ENCODE measurements at regions not wholly inside any gene's neighbourhood (a gene's known extent, or its start where the extent isn't known, plus 50 kb on each side); places are given as distances from the start of the nearest gene placed in this dataset.
"Not testable (repeated sequence)": the region's sequence is repeated elsewhere in the genome, so short reads cannot be mapped to it uniquely, and the experiment has no call there.

DNA sequence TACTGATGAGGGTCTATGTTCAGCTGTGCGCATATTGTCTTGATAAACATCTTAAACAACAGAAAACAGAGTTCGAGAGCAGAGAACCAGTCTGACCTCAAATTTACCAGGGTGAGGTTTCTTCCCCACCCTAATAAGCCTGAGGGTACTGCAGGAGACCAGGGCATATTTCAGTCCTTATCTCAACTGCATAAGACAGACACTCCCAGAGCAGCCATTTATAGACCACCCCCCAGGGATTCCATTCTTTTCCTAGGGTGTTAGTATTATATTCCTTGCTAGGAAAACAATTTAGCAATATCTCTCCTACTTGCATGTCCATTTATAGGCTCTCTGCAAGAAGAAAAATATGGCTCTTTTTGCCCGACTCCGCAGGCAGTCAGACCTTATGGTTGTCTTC is 89.5 kb upstream of the POMZP3 start:
- H3K9me3 ChIP-seq = peaks cover 0 to 13% (median 3%) of the 10 kb centered on the region in 4 donors
- not testable (repeated sequence) for H3K36me3 ChIP-seq; H3K4me3 ChIP-seq; DNase-seq; H3K27me3 ChIP-seq; H3K27ac ChIP-seq; H3K4me1 ChIP-seq; ATAC-seq (ENCODE audit: low FRiP score in 2 of 2)
- whole genome bisulfite sequencing, 2 donors = 95% methylated on average over 4 of the region's 4 CpGs

DNA sequence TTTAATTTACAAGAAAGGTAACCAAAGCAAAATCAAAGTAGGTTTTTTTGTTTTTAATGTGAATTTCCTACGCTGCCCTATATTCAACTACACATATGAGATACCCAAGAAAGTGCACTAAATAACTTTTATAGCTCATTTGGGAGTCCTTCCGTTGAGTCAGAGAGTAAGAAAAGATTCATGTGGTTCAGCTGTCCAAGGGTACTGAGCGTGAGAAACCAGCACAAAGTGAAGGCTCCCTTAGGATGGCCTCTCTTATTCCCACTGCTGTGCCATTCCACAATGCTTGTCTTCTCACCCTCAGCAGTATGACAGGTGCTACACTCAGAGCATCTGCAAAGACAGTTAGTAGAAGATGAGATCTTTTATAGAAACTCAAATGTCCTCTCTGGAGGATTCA is 85.8 kb upstream of the POMZP3 start:
- H3K4me3 ChIP-seq; H3K27me3 ChIP-seq; H3K4me1 ChIP-seq; ATAC-seq (ENCODE audit: low FRiP score in 2 of 2); H3K27ac ChIP-seq; H3K36me3 ChIP-seq; DNase-seq: not testable (repeated sequence)
- 94 to 97% methylated on average over 3 of the region's 3 CpGs for WGBS, 2 donors
- peaks cover 0 to 13% (median 3%) of the 10 kb centered on the region in 4 donors for H3K9me3 ChIP-seq

DNA sequence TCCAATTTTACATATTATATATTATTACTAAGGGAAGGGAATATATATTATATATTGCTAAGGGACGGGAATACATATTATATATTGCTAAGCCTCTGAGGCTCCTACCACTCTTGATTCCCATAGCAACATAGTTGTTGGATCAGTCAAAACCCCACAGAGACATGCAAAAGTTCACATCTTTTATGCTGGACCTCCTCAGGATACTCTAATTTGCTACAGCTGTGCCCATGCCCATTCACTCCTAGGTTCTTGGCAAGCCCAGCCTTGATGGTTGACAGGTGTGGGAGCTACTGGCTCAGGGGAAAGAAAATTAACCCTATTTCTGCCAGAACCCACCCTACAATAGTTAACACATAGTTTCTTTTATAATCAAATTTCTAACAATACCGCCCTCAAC is 84.6 kb upstream of the POMZP3 start:
- WGBS, 2 donors = 87 to 90% methylated on average over 2 of the region's 2 CpGs
- not testable (repeated sequence) for H3K36me3 ChIP-seq; DNase-seq; H3K9me3 ChIP-seq; ATAC-seq (ENCODE audit: low FRiP score in 2 of 2); H3K4me1 ChIP-seq; H3K27ac ChIP-seq; H3K4me3 ChIP-seq; H3K27me3 ChIP-seq

DNA sequence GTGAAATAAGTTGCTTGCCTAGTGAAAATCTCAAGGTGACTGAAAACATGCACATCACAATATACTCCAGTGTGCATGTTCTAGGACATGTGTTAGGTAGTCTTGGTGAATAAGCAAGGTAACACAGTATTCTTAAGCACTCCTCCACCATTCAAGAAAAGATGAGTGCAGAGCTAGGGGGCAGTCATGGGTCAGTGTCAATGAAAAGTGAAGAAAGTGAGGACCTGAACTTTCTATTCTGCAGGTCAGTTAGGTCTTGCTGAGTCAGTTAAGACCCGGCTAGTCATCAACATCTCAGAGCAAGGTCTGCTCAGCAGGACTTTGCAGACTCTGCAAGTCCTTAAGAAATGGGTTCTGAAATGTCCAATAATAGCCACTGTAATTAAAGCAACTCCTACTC is 82.6 kb upstream of the POMZP3 start:
- not testable (repeated sequence) for ATAC-seq (ENCODE audit: low FRiP score in 2 of 2); H3K27ac ChIP-seq
- 56 to 82% methylated on average over 1 of the region's 1 CpG for WGBS, 2 donors

DNA sequence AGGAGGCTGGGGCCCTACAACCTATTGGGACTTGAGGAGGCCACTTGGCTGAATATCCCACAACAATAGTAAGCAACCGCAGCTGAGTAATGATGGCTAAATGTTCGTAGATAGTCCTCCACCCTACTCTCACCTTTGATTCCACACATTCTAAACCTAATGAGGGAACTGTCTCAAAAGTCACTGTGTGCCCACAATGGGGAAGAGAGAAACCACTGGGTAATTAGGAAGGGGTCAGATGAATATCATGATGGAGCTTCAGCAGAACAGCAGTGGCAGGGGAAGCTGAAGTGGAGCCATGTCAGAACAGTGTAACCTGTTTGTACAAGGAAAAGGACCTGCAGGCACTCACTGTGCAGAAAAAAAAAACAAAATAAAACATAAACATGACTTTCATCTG is 81.4 kb upstream of the POMZP3 start:
- H3K36me3 ChIP-seq; H3K4me1 ChIP-seq; DNase-seq; ATAC-seq (ENCODE audit: low FRiP score in 2 of 2); H3K9me3 ChIP-seq; H3K27ac ChIP-seq; H3K4me3 ChIP-seq; H3K27me3 ChIP-seq: not testable (repeated sequence)
- 88 to 100% methylated on average over 2 of the region's 2 CpGs for WGBS, 2 donors

More for the DNA sequence above, 82.6 kb upstream of the POMZP3 start:
- DNase-seq, H3K4me1 ChIP-seq, H3K9me3 ChIP-seq, H3K27me3 ChIP-seq, H3K4me3 ChIP-seq, H3K36me3 ChIP-seq: not testable (repeated sequence)

DNA sequence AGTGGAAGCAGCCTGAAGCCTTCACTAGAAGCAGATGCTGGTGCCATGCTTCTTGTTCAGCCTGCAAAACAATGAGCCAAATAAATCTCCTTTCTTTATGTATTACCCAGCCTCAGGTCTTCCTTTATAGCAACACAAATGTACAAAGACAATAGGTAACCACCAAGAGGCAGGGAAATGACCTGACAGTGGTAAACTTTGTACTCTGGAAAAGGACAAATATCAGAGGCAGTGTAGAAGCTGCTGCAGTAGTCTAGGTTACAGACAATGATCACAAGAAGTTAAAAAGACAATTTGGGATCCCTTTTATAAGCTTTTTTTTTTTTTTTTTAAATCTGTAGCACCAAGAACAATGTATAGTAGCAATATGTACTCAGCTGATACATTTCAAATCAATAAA is 76.7 kb upstream of the POMZP3 start:
- not testable (repeated sequence) for H3K27me3 ChIP-seq; H3K9me3 ChIP-seq; H3K27ac ChIP-seq; H3K4me1 ChIP-seq; DNase-seq; ATAC-seq (ENCODE audit: low FRiP score in 2 of 2); H3K4me3 ChIP-seq; H3K36me3 ChIP-seq

DNA sequence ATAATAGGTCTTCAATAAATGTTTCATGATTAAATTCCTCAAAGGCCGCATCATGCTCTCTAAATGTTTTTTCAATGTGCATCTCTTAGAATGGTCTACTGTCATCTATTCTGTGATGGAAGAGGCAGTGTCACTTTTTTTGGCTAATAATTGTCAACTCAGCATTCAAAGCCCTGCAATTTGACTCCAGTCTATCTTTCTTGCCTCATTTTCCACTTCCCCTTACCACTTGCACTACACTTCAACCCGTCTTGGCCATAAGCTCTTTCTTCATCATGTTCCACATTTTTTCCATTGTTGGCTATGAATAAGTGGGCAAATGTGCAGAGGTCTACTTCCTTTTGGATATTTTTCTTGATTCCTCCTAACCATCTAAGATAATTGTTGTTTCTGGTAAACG is 59.2 kb upstream of the POMZP3 start:
- not testable (repeated sequence) for H3K9me3 ChIP-seq, H3K36me3 ChIP-seq, DNase-seq, H3K27ac ChIP-seq, H3K27me3 ChIP-seq, H3K4me1 ChIP-seq, H3K4me3 ChIP-seq
- peak in 1 of 2 donors; percentile 38 for ATAC-seq (ENCODE audit: low FRiP score in 2 of 2)
- 66 to 92% methylated on average over 2 to 3 of the region's 3 CpGs for WGBS, 2 donors

DNA sequence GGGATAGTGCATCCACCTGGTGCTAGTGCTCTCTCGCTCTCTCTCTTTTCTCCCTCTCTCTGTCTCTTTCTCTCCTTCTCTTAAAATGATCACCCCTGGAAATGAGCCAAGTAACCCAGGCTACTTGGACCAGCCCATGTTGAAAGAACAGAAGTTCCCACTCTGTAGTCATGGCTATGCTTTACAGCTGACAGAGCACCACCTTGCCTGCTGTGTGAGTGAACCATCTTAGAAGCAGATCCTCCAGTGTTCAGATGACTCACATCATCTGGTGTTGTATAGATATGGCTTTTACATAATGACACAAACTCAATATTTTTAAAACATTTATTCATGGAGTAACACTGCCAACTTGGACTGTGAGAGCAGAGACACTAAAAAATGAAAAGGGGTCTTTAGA is 57.7 kb upstream of the POMZP3 start:
- H3K36me3 ChIP-seq; H3K4me1 ChIP-seq; H3K27me3 ChIP-seq; DNase-seq; H3K9me3 ChIP-seq; H3K27ac ChIP-seq; H3K4me3 ChIP-seq; ATAC-seq (ENCODE audit: low FRiP score in 2 of 2): not testable (repeated sequence)
- WGBS, 2 donors = 100% methylated on average over 1 of the region's 1 CpG

DNA sequence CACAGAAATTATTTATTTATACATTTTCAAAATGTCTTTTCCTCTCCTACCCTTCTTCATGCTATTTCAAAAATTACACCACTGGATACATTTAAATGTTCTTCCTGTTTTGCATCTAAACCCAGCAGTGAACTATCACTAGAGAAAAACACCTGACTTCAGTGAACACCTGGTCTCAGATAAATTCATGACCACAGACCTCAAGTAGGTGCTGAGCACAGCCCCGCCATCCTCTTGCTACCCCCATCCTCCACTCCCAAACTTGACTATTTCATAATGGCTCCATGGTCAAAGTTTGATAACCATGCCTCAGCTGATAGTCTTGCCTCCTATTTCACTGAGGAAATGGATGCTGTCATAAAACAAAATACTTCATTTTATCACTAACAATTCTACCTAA is 56.6 kb upstream of the POMZP3 start:
- 83 to 93% methylated on average over 1 of the region's 1 CpG for WGBS, 2 donors
- not testable (repeated sequence) for H3K36me3 ChIP-seq; ATAC-seq (ENCODE audit: low FRiP score in 2 of 2); H3K4me1 ChIP-seq; H3K4me3 ChIP-seq; H3K9me3 ChIP-seq; DNase-seq; H3K27me3 ChIP-seq; H3K27ac ChIP-seq

DNA sequence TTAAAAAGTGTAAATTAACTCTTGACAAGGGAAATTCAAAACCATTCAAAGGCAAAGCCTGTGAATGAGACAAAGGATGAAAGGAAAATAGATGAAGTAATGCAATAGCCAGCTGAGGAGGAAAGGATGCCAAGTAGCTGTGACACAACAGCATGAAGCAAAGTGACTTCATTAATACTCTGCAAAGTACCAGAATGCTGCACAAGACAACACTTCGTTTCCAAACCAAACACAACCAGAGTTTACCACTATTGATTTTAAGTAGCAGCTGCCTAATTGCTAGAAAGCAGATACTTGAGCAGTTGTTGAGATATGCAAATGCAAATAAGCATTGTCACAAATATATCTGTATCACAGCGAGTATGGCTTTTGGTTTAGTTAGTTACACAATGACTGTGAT is 54.7 kb upstream of the POMZP3 start:
- not testable (repeated sequence) for H3K27me3 ChIP-seq; H3K4me1 ChIP-seq; H3K4me3 ChIP-seq; ATAC-seq (ENCODE audit: low FRiP score in 2 of 2); H3K27ac ChIP-seq; H3K9me3 ChIP-seq; H3K36me3 ChIP-seq; DNase-seq
- 61 to 64% methylated on average over 2 of the region's 2 CpGs for WGBS, 2 donors

DNA sequence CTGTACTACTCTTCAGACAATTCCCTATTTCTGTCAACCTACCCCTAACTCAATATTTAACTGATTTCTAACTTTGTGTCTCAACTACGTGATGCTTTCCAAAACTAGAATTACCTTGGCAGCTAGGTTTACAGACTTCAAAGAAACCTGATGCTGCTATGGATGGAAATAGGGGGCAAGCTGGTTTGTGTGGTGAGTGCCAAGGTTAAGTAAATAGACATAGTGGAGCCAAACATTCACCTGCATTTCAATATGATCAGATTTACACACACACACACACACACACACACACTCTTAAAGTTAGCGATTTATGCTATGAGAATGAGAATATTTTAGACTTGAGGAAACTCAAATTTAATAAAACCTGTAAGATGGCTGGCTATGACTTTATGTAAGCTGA is 52.1 kb upstream of the POMZP3 start:
- H3K4me1 ChIP-seq; H3K9me3 ChIP-seq; H3K36me3 ChIP-seq; H3K27ac ChIP-seq; ATAC-seq (ENCODE audit: low FRiP score in 2 of 2); H3K4me3 ChIP-seq; H3K27me3 ChIP-seq; DNase-seq: not testable (repeated sequence)
- 63 to 71% methylated on average over 2 of the region's 2 CpGs for WGBS, 2 donors

DNA sequence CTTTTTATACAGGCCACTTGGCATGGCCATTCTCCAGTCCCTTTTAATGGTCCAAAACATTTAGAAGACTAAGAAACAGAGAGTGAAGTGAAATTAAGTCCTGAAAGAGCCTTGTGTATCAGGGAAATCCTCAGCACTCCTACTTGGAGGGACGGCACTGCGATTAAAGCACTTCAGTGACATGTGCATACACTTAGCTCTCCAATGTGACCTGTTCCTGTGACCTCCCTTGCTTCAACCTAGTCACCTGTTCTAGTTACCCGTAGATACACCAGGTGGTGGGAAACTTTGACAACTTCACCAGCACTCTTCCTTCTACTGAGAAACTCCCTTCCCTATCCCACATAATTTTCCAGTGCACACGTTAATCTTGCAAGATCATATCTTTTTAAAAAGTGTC is 51.4 kb upstream of the POMZP3 start:
- ATAC-seq (ENCODE audit: low FRiP score in 2 of 2); H3K27ac ChIP-seq: not testable (repeated sequence)
- WGBS, 2 donors = 56 to 79% methylated on average over 4 of the region's 4 CpGs

DNA sequence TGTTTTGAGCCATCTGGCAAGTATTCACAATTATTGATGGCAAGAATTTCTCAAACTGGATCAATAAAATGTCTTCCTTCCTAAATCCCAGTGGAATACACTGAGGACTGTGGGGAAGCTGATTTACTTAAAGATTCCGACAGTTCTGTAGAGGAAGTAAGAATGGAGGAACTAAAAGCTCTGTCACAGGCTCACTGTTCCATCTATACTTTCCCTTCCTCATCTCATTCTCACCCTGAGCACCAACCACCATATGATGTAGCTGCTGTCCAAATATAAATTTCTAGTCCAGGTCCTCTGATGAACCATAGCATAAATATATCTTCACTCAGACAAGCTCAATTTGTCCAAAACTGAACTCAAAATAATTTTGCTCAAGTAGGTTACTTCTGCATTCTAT is 49.8 kb upstream of the POMZP3 start:
- H3K27me3 ChIP-seq, H3K9me3 ChIP-seq, H3K36me3 ChIP-seq, DNase-seq, H3K4me1 ChIP-seq, H3K4me3 ChIP-seq, H3K27ac ChIP-seq: not testable (repeated sequence)
- whole genome bisulfite sequencing, 2 donors = 80 to 81% methylated on average over 1 of the region's 1 CpG
- ATAC-seq (ENCODE audit: low FRiP score in 2 of 2) = peak in 1 of 2 donors; percentile 55

More for the DNA sequence above, 51.4 kb upstream of the POMZP3 start:
- H3K4me3 ChIP-seq, H3K4me1 ChIP-seq, H3K36me3 ChIP-seq, H3K9me3 ChIP-seq, H3K27me3 ChIP-seq: not testable (repeated sequence)
- peak in 1 of 2 donors; percentile 20 for DNase-seq
